Smooth muscle cell (in vitro differentiated cells): ENCODE measurements at regions not wholly inside any gene's neighbourhood (a gene's known extent, or its start where the extent isn't known, plus 50 kb on each side); places are given as distances from the start of the nearest gene placed in this dataset.

Experiments
- DNase-seq: peaks from one replicate; lab custom pipeline; 2025; ENCODE audit not compliant: unreplicated experiment; lab: John Stamatoyannopoulos, UW
- H2AFZ ChIP-seq: fragments of 200-600 bp; sonication (generic); 2 replicates; pipeline ENCODE4 v1.6.0; 2016; ENCODE audit warnings: antibody characterized with exemption, low read depth, mild to moderate bottlenecking
- H3F3A ChIP-seq: fragments of 200-600 bp; sonication (generic); 2 replicates; pipeline ENCODE4 v1.6.0; 2017; ENCODE audit warnings: antibody characterized with exemption, low read depth
- H3K27ac ChIP-seq: fragments of 200-600 bp; sonication (generic); 2 replicates; pipeline ENCODE4 v1.5.1; 2016; ENCODE audit warnings: low read depth, mild to moderate bottlenecking
- H3K27me3 ChIP-seq: fragments of 200-600 bp; sonication (generic); 2 replicates; pipeline ENCODE4 v1.6.1; 2016; ENCODE audit warnings: low read depth, mild to moderate bottlenecking
- H3K36me3 ChIP-seq: fragments of 200-600 bp; sonication (generic); 2 replicates; pipeline ENCODE4 v1.5.1; 2016; ENCODE audit warnings: low read depth
- H3K4me1 ChIP-seq: fragments of 200-600 bp; sonication (generic); 2 replicates; pipeline ENCODE4 v1.5.1; 2016; ENCODE audit warnings: low read depth
- H3K4me2 ChIP-seq: fragments of 200-600 bp; sonication (generic); 2 replicates; pipeline ENCODE4 v1.6.0; 2016; ENCODE audit warnings: mild to moderate bottlenecking
- H3K4me3 ChIP-seq: fragments of 200-600 bp; sonication (generic); 2 replicates; pipeline ENCODE4 v1.5.1; 2016; ENCODE audit warnings: mild to moderate bottlenecking
- H3K79me2 ChIP-seq: fragments of 200-600 bp; sonication (generic); 2 replicates; pipeline ENCODE4 v1.6.0; 2016; ENCODE audit warnings: low read depth, mild to moderate bottlenecking
- H3K9ac ChIP-seq: fragments of 200-600 bp; sonication (generic); 2 replicates; pipeline ENCODE4 v1.6.0; 2016; ENCODE audit warnings: low read depth
- H3K9me3 ChIP-seq: fragments of 200-600 bp; sonication (generic); replicated peaks from 2 replicates; pipeline ENCODE4 v1.5.1; 2016; ENCODE audit warnings: low read depth
- H4K20me1 ChIP-seq: fragments of 200-600 bp; sonication (generic); 2 replicates; pipeline ENCODE4 v1.6.0; 2016; ENCODE audit warnings: low read depth
- CTCF ChIP-seq: fragments of 200-600 bp; sonication (generic); IDR thresholded peaks from 2 replicates; pipeline ENCODE4 v1.5.1; 2017; ENCODE audit warnings: borderline replicate concordance, mild to moderate bottlenecking, antibody characterized with exemption; ENCODE audit not compliant: insufficient read depth, poor library complexity, severe bottlenecking
- WGBS: methylation state at CpG from one replicate; pipeline ENCODE4 v1.1.7; 2016; ENCODE audit warnings: low lambda C conversion rate; 5-methylcytosine and 5-hydroxymethylcytosine counted together

GRCh38 chr6:44535446-44535845 is 147.9 kb downstream of the CDC5L start:
- no peak for DNase-seq
- no peaks in the 10 kb centered on the region for H3K4me1 ChIP-seq
- no peaks in the 10 kb centered on the region for H3K36me3 ChIP-seq
- H3K4me3 ChIP-seq: no peak overlapping the region
- H2AFZ ChIP-seq: no peak overlapping the region
- 93% methylated on average over 6 of the region's 6 CpGs for WGBS
- TF ChIP-seq CTCF: no peak
- H3K4me2 ChIP-seq: no peak overlapping the region
- H3K79me2 ChIP-seq: no peaks in the 10 kb centered on the region
- H4K20me1 ChIP-seq: no peaks in the 10 kb centered on the region
- H3K9ac ChIP-seq: no peak overlapping the region
- no peak overlapping the region for H3K27ac ChIP-seq
- H3K9me3 ChIP-seq: no peaks in the 10 kb centered on the region
- no peaks in the 10 kb centered on the region for H3F3A ChIP-seq
- no peaks in the 10 kb centered on the region for H3K27me3 ChIP-seq

- Histone ChIP-seq H3K9ac (no peak overlapping the region), H3K9me3 (no peaks in the 10 kb centered on the region), H3K79me2 (no peaks in the 10 kb centered on the region), H4K20me1 (no peaks in the 10 kb centered on the region), H3K27me3 (no peaks in the 10 kb centered on the region), H3K4me2 (no peak overlapping the region), H3K4me1 (no peaks in the 10 kb centered on the region), H3K27ac (no peak overlapping the region), H3F3A (no peaks in the 10 kb centered on the region), H3K4me3 (no peak overlapping the region), H2AFZ (no peak overlapping the region), H3K36me3 (no peaks in the 10 kb centered on the region)
- WGBS: 91% methylated on average over 4 of the region's 4 CpGs
- no peak for DNase-seq
- no peak for TF ChIP-seq CTCF
Measured at GRCh38 chr6:44535967-44536366, 148.5 kb downstream of the CDC5L start.

GRCh38 chr6:44537306-44538049 is 150.0 kb downstream of the CDC5L start:
- Histone ChIP-seq H3K27ac (no peak overlapping the region), H3K36me3 (no peaks in the 10 kb centered on the region), H3K9ac (no peak overlapping the region), H3K9me3 (no peaks in the 10 kb centered on the region), H3K4me1 (peaks cover 6% of the 10 kb centered on the region), H4K20me1 (no peaks in the 10 kb centered on the region), H3K4me2 (no peak overlapping the region), H3K27me3 (no peaks in the 10 kb centered on the region), H3K79me2 (no peaks in the 10 kb centered on the region), H3F3A (no peaks in the 10 kb centered on the region), H2AFZ (no peak overlapping the region), H3K4me3 (no peak overlapping the region)
- no peak for TF ChIP-seq CTCF
- no peak for DNase-seq
- WGBS: 88% methylated on average over 10 of the region's 10 CpGs
